ENCODE measurements at regions not wholly inside any gene's neighbourhood (a gene's known extent, or its start where the extent isn't known, plus 50 kb on each side); places are given as distances from the start of the nearest gene placed in this dataset.
"Not testable (repeated sequence)": the region's sequence is repeated elsewhere in the genome, so short reads cannot be mapped to it uniquely, and the experiment has no call there.

DNA sequence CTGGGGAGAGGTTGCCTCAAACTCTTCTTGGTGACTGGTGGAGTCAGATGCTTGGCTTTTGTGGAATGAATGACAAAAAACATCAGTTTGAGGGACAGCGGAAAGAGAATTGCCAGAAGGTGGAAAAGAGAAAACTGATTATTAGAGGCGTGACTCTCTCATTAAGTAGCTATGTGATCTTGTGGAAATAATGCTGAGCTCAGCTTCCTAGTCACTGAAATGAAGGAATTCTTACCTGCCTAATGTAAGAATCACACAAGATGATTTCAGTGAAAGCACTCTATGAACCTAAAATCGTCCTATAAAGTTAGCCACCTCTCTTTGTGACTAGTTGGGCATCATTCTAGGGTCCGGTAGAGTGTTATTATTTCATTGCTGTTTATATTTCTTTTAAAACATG, 498.8 kb downstream of the TMEM135 start:
- DNase-seq (ENCODE audit: low spot score): no peak

DNA sequence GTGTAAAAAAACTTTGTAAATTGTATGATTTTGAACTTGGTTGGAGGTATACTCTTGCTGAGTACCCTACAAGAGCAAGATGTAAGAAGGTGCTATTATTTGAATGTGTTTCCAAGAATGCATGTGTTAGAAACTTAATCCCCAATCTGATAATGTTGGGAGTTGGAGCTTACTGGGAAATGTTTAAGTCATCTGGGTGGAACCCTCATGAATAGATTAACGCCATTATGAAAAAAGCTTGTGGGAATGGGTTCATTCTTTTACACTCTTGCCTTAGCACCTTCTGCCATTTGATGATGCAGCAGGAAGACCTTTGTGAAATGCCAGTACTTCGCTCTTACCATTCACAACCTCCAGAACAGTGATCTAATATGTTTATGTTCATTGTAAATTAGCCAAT, 498.3 kb downstream of the TMEM135 start:
- DNase-seq (ENCODE audit: low spot score): no peak

DNA sequence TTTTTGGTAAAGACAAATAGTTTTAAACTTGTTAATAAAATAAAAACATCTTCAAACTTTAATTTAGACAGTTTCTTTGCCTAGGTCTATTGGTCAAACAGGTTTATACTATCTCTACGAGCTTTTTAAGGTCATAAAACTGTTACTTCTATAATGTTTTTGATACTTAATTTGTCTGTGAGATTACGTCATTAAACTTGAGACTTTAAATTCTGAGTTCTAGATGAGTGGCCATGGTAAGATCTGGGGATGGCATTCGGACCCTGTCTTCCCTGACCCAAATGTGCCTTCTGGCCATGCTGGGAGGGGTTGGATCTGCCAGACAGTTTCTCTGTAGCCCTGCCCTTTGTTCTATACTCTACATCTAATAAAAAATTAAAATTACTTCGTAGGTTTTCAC, 497.8 kb downstream of the TMEM135 start:
- DNase-seq (ENCODE audit: low spot score): no peak

DNA sequence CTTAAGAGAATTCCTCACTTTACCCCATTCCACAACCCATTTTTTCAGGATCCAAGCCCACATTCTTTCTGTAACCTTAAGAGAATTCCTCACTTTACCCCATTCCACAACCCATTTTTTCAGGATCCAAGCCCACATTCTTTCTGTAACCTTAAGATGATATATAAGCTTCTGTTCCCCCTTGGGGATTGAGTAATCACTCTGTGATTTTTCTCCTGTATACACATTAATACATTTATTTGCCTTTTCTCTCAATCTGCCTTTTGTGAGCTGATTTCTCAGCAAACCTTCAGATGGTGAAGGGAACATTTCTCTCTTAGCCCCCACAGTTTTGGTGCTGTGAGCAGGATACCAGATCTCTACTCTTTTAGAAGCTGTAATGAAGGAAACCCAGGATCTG, 494.1 kb downstream of the TMEM135 start:
- DNase-seq (ENCODE audit: low spot score): not testable (repeated sequence)

DNA sequence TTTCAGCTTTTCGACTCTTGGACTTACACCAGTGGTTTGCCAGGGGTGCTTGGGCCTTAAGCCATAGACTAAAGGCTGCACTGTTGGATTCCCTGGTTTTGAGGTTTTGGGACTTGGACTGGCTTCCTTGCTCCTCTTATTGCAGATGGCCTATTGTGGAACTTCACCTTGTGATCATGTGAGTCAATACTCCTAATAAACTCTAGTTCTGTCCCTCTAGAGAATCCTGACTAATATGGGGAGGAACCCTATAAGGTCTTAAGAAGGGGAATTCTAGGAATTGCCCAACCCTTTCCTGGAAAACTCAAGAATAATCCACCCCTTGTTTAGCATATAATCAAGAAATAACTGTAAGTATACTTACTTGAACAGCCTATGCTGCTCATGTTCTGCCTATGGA, 491.8 kb downstream of the TMEM135 start:
- DNase-seq (ENCODE audit: low spot score): no peak

DNA sequence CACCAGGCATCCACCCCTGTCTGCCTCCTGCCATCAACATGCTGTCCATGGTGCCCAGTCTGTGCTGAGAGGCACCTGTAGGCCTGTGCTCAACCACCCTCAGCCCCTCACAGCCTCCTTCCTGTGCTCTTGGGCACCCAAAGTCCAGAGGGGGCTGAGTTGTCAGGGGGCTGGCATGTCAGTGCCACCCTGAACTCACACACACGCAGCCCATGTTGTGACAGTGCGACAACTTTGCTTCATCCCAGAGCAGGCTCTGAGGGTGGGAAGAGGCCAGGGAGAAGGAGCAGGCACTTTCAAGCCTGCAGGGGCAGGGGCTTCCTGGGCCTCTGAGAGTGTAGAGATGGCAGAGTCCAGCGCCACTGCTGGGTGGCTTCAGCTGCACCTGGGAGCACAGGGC, 491.0 kb downstream of the TMEM135 start:
- DNase-seq (ENCODE audit: low spot score): no peak

DNA sequence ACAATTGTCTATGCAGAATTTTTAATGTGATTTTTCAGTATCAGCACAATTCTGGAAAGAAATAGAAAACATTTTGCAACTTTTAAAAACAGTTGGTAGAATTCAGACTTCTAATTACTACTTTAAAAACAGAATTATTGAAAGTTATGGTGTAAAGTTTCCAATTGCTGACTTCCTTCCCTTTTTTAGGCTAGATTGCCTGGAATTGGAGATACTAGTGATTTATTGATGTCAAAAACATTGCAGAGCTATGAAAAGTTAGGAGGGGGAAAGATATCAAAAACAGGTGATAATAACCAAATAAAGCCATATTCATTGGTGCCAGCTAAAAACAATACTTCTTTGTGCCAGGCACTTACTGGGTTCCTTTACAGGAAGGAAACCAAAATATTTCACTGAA, 485.5 kb downstream of the TMEM135 start:
- no peak for DNase-seq (ENCODE audit: low spot score)

DNA sequence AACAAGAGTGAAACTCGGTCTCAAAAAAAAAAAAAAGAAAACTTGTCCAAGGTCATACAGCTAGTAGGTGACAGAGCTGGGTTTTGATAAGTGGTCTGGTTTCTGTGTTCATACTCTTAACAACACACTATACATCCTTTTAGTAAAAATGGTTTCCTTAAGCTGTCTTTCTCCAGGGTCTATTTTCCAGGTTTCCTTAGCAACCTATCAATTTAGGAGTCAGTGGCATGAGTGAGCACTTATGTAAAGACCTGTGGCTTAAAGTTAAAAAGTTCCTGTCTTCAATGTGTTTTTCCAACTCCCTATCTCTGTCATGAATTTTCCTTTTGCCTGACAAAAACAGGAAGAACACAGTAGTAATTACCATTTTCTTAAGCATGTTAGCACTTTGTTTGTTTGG, 480.5 kb downstream of the TMEM135 start:
- no peak for DNase-seq (ENCODE audit: low spot score)

DNA sequence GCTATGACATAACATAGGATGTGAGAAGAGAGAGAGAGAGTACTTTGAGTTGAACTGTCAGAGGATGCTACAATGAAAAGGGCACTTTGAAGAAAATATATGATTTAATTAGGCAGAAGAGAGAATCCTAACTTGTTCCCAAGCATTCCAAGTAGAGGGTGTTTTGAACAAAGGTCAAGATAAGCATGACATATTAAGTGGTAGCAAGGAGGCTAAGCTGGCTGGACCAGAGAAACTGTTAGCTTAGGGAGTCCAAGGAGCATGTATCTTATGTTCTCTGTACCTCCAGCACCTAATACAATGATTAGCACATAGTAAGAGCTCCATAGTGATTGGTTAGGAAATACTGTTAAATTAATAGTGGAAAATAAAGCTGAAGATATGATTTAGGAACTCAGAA, 479.6 kb downstream of the TMEM135 start:
- no peak for DNase-seq (ENCODE audit: low spot score)

DNA sequence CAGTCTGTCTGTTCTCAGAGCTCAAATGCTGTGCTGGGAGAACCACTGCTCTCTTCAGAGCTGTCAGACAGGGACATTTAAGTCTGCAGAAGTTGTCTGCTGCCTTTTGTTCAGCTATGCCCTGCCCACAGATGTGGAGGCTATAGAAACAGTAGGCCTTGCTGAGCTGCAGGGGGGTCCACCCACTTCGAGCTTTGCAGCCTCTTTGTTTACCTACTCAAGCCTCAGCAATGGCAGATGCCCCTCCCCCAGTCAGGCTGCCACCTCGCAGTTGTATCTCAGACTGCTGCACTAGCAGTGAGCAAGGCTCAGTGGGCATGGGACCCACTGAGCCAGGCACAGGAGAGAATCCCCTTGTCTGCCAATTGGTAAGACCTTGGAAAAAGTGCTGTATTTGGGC, 470.0 kb downstream of the TMEM135 start:
- not testable (repeated sequence) for DNase-seq (ENCODE audit: low spot score)

DNA sequence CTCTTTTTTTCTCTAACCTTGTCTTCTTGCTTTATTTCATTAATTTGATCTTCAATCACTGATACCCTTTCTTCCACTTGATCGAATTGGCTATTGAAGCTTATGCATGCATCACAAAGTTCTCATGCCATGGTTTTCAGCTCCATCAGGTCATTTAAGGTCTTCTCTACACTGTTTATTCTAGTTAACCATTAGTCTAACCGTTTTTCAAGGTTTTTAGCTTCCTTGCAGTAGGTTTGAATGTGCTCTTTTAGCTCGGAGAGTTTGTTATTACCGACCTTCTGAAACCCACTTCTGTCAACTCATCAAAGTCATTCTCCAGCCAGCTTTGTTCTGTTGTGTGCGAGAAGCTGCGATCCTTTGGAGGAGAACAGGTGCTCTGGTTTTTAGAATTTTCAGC, 469.2 kb downstream of the TMEM135 start:
- DNase-seq (ENCODE audit: low spot score): not testable (repeated sequence)

DNA sequence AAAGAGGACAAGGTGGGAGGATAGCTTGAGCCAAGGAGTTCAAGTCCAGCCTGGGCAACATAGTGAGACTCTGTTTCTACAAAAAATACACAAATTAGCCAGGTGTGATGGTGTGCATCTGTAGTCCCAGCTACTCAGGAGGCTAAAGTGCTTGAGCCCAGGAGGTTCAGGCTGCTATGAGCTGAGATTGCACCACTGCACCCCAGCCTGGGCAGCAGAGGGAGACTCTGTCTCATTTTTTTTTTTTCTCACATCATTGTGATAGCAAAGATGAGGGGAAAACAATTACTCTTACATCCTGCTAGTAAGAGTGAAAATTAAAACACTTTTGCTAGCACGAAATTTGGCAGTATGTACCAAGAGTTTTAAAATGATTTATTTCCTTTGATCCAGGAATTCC, 463.7 kb downstream of the TMEM135 start:
- no peak for DNase-seq (ENCODE audit: low spot score)

DNA sequence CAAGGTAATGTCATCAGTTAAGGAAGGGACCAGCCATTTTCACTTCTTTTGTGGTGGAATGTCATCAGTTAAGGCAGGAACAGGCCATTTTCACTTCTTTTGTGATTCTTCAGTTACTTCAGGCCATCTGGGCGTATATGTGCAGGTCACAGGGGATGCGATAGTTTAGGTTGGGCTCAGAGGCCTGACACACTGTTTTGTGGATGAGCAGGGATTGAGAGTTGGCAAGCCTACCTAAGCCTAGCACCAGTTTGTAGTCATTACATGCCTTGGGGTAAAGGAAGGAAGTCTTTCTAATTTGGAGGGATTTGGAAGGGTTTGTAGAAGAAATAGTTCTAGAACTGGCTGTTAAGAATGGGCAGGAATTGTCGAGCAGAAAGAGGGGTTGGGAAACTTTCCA, 457.2 kb downstream of the TMEM135 start:
- not testable (repeated sequence) for DNase-seq (ENCODE audit: low spot score)

DNA sequence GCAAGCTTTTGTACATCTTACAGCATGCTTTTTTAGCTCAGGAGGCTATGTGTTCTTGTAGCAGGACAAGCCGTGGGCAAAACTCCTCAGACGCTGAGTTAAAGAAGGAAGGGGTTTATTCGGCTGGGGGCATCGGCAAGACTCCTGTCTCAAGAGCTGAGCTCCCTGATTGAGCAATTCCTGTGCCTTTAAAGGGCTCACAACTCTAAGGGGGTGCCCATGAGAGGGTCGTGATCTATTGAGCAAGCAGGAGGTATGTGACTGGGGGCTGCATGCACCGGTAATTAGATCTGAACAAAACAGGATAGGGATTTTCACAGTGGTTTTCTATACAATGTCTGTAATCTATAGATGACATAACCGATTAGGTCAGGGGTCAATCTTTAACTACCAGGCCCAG, 456.3 kb downstream of the TMEM135 start:
- not testable (repeated sequence) for DNase-seq (ENCODE audit: low spot score)

DNA sequence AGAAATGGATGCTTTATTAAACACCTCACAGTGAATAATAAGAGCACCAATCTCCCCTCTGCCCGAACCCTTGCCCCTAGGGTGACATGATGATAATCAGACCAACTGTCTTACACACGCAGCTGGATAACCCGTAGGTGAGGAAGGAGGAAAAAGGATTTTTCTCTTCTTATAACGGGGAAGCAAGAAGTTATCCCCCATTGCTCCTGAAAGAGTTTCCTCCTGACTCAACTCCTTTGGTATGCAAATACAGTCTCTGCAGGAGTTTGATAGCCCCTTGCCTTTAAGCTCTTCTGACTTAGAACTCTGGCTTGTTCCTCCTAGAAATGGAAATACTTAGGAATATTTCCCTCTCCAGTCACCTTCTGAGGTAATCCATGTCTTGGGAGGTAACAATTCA, 455.8 kb downstream of the TMEM135 start:
- DNase-seq (ENCODE audit: low spot score): no peak

DNA sequence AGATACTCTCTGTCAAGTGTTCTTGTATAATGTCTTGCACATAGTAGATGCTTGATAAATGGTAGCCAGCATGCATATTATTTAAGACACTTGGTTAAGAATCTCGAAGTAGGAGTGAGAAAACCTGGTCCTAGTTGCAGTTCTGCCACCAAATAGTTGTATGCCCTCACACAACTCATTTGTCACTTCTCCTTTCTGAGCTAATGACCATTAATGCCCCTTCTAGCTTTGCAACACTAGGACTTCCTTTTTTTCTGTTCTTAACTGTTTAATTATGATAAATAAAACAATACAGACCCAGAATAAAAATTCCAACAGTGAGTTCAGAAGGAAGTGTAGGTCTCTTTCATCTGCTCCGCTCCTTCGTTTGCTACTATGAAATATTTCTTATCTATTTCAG, 453.6 kb downstream of the TMEM135 start:
- no peak for DNase-seq (ENCODE audit: low spot score)

DNA sequence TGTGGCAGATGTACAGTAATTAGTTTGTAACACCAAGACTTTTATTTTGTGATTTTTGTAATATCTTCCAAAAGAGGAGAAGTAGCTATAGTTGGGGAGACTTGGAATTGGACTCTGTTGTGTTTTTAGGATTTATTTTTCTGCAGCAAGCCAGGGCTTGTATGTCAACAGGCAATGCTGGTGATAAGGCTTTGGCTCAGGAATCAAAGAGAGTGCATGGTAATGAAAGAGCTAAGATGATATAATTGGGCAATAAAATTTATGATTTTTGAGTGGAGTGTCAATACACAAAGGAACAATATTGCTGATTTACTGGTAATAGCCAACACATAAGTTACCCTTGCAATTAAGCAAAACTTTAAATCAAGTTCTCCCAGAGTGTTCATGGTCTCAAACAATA, 452.9 kb downstream of the TMEM135 start:
- no peak for DNase-seq (ENCODE audit: low spot score)

DNA sequence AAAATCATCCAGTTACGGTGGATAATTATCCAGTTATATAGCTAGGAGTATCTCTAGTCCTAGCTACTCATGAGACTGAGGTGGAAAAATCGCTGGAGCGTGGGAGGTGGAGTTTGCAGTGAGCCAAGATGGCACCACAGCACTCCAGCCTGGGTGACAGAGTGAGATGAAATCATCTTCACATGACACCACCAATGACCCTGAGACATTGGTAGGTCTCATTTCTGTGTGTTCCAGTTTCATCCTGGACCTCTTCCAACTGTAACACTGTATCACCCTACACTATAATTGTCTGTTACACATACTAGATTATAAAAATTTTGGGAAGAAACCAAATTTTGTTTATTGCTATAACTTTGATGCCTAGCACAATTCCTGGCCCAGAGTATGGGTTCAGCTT, 446.8 kb downstream of the TMEM135 start:
- no peak for DNase-seq (ENCODE audit: low spot score)

DNA sequence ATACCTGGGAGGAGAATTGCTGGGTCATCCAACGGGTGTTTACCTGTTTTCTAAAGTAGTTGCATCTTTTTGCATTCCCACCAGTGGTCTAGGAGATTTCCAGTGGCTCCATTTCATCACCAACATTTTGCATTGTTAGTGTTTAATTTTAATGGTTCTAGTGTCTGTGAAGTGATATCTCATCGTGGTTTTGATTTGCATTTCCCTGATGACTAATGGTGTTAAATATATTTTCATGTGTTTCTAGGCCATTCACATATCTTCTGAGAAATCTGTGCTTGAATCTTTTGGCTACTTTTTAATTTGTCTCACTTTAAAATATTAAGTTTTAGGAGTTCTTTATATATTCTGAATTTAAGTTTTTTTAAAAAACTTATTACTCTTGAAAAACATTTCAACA, 439.6 kb downstream of the TMEM135 start:
- DNase-seq (ENCODE audit: low spot score): no peak

DNA sequence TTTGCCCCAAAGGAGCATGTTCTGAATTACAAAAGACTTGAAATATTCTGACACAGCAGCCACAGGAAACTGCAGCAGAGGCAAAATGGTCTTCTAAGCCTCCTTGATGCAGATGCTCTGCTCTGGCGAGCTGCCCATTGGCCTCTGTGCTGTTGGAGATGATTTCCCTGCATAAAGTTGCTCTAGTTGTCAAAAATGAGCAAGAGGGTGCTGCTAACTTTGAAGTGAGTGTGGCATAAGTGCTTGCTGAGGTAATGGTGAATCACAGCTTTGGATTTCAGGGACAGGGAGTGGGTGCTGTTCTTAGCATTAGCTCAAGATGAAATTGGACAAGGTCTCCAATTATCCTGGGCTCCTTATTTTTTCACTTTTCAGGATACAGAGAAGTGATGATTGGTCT, 435.4 kb downstream of the TMEM135 start:
- no peak for DNase-seq (ENCODE audit: low spot score)

DNA sequence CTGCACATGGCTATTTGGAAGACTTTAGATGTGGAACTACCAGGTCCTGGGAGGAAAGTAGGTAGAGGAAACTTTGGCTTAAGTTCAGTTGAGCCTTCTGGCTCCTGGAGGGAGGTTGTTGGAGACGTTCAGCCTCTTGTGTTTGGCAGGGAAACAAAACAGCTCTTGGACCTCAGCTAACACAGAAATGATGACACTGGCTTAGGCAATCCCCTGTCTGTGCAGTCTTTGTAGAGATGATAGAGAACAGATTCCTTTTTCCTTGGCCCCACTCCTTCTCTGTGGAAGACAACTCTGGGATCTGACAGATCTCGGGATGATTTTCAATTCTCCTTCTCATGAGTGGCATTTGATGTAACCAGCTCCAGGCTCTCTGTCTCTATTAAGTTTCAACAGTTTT, 428.5 kb downstream of the TMEM135 start:
- no peak for DNase-seq (ENCODE audit: low spot score)

DNA sequence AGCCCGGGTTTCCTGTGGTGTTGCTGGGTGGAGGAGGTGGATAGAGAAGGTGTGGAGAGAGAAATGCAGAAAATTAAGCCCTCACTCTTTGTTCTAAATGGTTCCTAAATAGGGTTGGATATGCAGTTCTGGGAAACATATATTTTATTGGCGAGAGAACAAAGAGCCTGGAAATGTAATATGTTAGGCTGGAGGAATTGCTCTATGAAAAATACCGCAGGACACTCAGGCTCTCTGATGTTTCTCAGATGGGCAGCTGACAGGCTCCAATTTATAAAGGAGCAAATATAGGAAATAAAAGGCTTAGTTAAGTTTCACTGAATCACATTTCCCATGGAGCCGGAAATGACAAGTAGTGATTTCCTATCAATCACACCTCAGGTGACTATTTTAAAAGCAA, 428.0 kb downstream of the TMEM135 start:
- DNase-seq (ENCODE audit: low spot score): no peak

DNA sequence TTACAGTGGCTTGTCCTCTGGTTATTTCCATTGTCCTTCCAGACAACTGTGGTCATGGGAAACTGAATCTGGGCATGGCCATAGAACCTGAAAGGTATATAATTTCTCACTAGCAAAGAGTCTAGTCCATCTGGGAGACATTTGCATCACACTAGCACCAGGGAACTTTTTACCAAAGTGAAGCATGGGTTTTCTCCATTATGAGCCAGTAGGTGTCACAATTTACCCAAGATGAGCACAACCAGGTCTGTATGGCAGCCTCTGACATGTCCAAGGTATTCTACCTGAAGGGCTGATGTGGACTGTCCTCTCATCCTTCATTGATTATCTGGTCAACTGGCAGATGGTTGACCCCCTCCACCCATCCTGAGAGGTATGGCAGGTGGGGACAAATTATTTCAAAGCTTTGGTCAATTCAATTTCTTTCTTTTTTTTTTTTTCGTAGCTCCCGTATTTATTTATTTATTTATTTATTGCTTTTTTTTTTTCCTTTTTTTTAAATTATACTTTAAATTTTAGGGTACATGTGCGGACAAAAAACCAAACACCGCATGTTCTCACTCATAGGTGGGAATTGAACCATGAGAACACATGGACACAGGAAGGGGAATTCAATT, 425.9 kb downstream of the TMEM135 start:
- DNase-seq (ENCODE audit: low spot score): no peak

DNA sequence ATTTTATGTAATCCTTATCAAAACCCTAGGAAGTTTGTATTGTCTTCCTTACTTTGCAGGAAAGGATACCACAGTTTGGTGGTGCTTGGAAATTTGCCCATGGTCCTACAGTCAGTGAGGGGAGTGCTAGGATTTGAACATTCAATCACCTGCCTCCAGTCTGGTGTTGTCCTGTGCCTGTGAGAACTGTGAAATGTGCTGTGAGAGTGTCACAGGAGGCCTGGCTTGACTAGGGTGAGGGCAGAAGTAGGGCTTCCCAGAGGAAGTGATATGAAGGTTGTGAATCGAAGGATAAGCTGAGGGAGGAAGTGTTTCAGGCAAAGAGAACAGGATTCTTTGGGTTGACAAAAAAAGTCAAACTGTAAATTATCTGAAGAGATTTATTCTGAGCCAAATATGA, 424.4 kb downstream of the TMEM135 start:
- DNase-seq (ENCODE audit: low spot score): no peak
